ENCODE measurements at regions not wholly inside any gene's neighbourhood (a gene's known extent, or its start where the extent isn't known, plus 50 kb on each side); places are given as distances from the start of the nearest gene placed in this dataset.
"Not testable (repeated sequence)": the region's sequence is repeated elsewhere in the genome, so short reads cannot be mapped to it uniquely, and the experiment has no call there.

DNA sequence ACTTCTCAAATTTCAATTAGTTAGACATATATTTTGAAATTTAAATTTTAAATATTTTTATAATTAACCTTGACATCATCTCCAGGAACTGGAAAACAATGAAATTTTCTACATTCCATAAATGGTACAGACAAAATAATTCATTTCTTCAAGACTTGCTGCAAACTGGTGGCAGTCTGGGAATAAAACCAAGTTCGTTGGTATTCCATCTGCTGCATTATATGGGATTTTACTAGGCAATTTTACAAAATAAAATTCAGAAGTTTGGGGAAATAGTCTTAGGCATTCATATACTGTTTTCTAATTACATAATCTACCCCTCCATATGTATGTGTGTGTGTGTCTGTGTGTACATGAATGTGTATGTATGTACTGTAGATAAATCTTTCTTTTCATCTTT lies 984.6 kb upstream of the KCND2 start:
- ATAC-seq (ENCODE audit: insufficient read depth, low read depth) (no peak), DNase-seq (no peak)
- Histone ChIP-seq H2AFZ (ENCODE audit: low read depth, low read length) (no peak overlapping the region), H3K79me2 (ENCODE audit: insufficient read depth, low read length) (no peaks in the 10 kb centered on the region), H3K27ac (ENCODE audit: low read length) (no peak overlapping the region), H3K9ac (ENCODE audit: low read depth, low read length) (no peak overlapping the region), H3K9me3 (ENCODE audit: insufficient read depth, low read length, severe bottlenecking) (no peaks in the 10 kb centered on the region), H3K27me3 (ENCODE audit: insufficient read depth, low read length, poor library complexity) (no peaks in the 10 kb centered on the region), H3K36me3 (ENCODE audit: insufficient read depth, low read length) (no peaks in the 10 kb centered on the region), H3K4me3 (ENCODE audit: low read depth in 1 of 2, low read length in 2 of 2) (no peak overlapping the region), H4K20me1 (ENCODE audit: insufficient read depth, low read length) (no peaks in the 10 kb centered on the region), H3K4me2 (ENCODE audit: insufficient read depth, low read length) (no peak overlapping the region), H3K4me1 (ENCODE audit: insufficient read depth, low read length) (no peaks in the 10 kb centered on the region)
- TF ChIP-seq EZH2 (IDR thresholded peaks at IDR 0.05; ENCODE audit: borderline replicate concordance, low read depth, low read length, severe bottlenecking), result no peak
- TF ChIP-seq, protein P1, sequence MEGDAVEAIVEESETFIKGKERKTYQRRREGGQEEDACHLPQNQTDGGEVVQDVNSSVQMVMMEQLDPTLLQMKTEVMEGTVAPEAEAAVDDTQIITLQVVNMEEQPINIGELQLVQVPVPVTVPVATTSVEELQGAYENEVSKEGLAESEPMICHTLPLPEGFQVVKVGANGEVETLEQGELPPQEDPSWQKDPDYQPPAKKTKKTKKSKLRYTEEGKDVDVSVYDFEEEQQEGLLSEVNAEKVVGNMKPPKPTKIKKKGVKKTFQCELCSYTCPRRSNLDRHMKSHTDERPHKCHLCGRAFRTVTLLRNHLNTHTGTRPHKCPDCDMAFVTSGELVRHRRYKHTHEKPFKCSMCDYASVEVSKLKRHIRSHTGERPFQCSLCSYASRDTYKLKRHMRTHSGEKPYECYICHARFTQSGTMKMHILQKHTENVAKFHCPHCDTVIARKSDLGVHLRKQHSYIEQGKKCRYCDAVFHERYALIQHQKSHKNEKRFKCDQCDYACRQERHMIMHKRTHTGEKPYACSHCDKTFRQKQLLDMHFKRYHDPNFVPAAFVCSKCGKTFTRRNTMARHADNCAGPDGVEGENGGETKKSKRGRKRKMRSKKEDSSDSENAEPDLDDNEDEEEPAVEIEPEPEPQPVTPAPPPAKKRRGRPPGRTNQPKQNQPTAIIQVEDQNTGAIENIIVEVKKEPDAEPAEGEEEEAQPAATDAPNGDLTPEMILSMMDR (IDR thresholded peaks at IDR 0.05; ENCODE audit: borderline replicate concordance, extremely low read depth, low read length, poor library complexity, severe bottlenecking), result no peak

- H3K9ac ChIP-seq (ENCODE audit: low read depth, low read length); H4K20me1 ChIP-seq (ENCODE audit: insufficient read depth, low read length); H3K4me2 ChIP-seq (ENCODE audit: insufficient read depth, low read length); ATAC-seq (ENCODE audit: insufficient read depth, low read depth); DNase-seq; H3K27ac ChIP-seq (ENCODE audit: low read length); H3K4me1 ChIP-seq (ENCODE audit: insufficient read depth, low read length); H3K9me3 ChIP-seq (ENCODE audit: insufficient read depth, low read length, severe bottlenecking); H2AFZ ChIP-seq (ENCODE audit: low read depth, low read length); H3K79me2 ChIP-seq (ENCODE audit: insufficient read depth, low read length); H3K27me3 ChIP-seq (ENCODE audit: insufficient read depth, low read length, poor library complexity); H3K36me3 ChIP-seq (ENCODE audit: insufficient read depth, low read length); H3K4me3 ChIP-seq (ENCODE audit: low read depth in 1 of 2, low read length in 2 of 2): not testable (repeated sequence)
These were observed 972.6 kb upstream of the KCND2 start for GRCh38 chr7:119300341-119300740.

DNA sequence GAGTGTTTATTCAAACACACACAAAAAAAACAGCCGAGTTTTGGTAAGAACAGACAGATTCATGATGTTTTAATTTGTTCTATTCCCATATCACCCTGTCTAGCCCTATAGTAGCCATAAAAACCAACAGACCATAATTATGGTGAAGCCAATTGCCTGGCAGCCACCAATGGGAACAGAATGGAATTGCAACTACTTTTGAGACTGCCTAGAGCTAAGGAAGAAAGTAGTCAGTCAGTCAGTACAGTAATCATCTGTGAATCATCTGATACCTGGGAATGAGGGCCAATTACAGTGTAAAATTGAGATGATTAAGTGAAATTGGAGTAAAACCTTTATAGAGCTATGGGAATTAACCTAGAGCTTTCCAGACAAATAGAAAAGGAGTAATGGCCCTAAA lies 952.7 kb upstream of the KCND2 start:
- H3K9me3 ChIP-seq (ENCODE audit: insufficient read depth, low read length, severe bottlenecking), result no peaks in the 10 kb centered on the region
- ATAC-seq (ENCODE audit: insufficient read depth, low read depth), result no peak
- TF ChIP-seq, protein P1 (IDR thresholded peaks at IDR 0.05; ENCODE audit: borderline replicate concordance, extremely low read depth, low read length, poor library complexity, severe bottlenecking), result no peak
- TF ChIP-seq EZH2 (IDR thresholded peaks at IDR 0.05; ENCODE audit: borderline replicate concordance, low read depth, low read length, severe bottlenecking), result no peak
- H3K4me2 ChIP-seq (ENCODE audit: insufficient read depth, low read length), result no peak overlapping the region
- no peak overlapping the region for H3K27ac ChIP-seq (ENCODE audit: low read length)
- H3K36me3 ChIP-seq (ENCODE audit: insufficient read depth, low read length), result no peaks in the 10 kb centered on the region
- DNase-seq, result no peak
- H4K20me1 ChIP-seq (ENCODE audit: insufficient read depth, low read length), result no peaks in the 10 kb centered on the region
- no peak overlapping the region for H3K9ac ChIP-seq (ENCODE audit: low read depth, low read length)
- no peaks in the 10 kb centered on the region for H3K79me2 ChIP-seq (ENCODE audit: insufficient read depth, low read length)
- H3K27me3 ChIP-seq (ENCODE audit: insufficient read depth, low read length, poor library complexity), result no peaks in the 10 kb centered on the region
- no peaks in the 10 kb centered on the region for H3K4me1 ChIP-seq (ENCODE audit: insufficient read depth, low read length)
- no peak overlapping the region for H2AFZ ChIP-seq (ENCODE audit: low read depth, low read length)
- no peak overlapping the region for H3K4me3 ChIP-seq (ENCODE audit: low read depth in 1 of 2, low read length in 2 of 2)

GRCh38 chr7:119329715-119330114 lies 943.3 kb upstream of the KCND2 start:
- DNase-seq (no peak), ATAC-seq (ENCODE audit: insufficient read depth, low read depth) (no peak)
- Histone ChIP-seq H2AFZ (ENCODE audit: low read depth, low read length) (no peak overlapping the region), H4K20me1 (ENCODE audit: insufficient read depth, low read length) (no peaks in the 10 kb centered on the region), H3K9ac (ENCODE audit: low read depth, low read length) (no peak overlapping the region), H3K4me2 (ENCODE audit: insufficient read depth, low read length) (no peak overlapping the region), H3K4me3 (ENCODE audit: low read depth in 1 of 2, low read length in 2 of 2) (no peak overlapping the region), H3K9me3 (ENCODE audit: insufficient read depth, low read length, severe bottlenecking) (no peaks in the 10 kb centered on the region), H3K27me3 (ENCODE audit: insufficient read depth, low read length, poor library complexity) (no peaks in the 10 kb centered on the region), H3K27ac (ENCODE audit: low read length) (no peak overlapping the region), H3K36me3 (ENCODE audit: insufficient read depth, low read length) (no peaks in the 10 kb centered on the region), H3K4me1 (ENCODE audit: insufficient read depth, low read length) (no peaks in the 10 kb centered on the region), H3K79me2 (ENCODE audit: insufficient read depth, low read length) (no peaks in the 10 kb centered on the region)
- TF ChIP-seq, protein P1 (IDR thresholded peaks at IDR 0.05; ENCODE audit: borderline replicate concordance, extremely low read depth, low read length, poor library complexity, severe bottlenecking), result no peak
- no peak for TF ChIP-seq EZH2 (IDR thresholded peaks at IDR 0.05; ENCODE audit: borderline replicate concordance, low read depth, low read length, severe bottlenecking)

Data from DND-41 (cell line).